ENCODE measurements at regions not wholly inside any gene's neighbourhood (a gene's known extent, or its start where the extent isn't known, plus 50 kb on each side); places are given as distances from the start of the nearest gene placed in this dataset.
"Not testable (repeated sequence)": the region's sequence is repeated elsewhere in the genome, so short reads cannot be mapped to it uniquely, and the experiment has no call there.

GRCh38 chr4:123605797-123606196, 209.2 kb downstream of the SPRY1 start:
- TF ChIP-seq POLR2A (IDR thresholded peaks at IDR 0.05; ENCODE audit: low read length); GATA1 (IDR thresholded peaks at IDR 0.05; ENCODE audit: low read depth, low read length): not testable (repeated sequence)

All from erythroblast (primary cell).